ENCODE measurements at regions not wholly inside any gene's neighbourhood (a gene's known extent, or its start where the extent isn't known, plus 50 kb on each side); places are given as distances from the start of the nearest gene placed in this dataset.

DNA sequence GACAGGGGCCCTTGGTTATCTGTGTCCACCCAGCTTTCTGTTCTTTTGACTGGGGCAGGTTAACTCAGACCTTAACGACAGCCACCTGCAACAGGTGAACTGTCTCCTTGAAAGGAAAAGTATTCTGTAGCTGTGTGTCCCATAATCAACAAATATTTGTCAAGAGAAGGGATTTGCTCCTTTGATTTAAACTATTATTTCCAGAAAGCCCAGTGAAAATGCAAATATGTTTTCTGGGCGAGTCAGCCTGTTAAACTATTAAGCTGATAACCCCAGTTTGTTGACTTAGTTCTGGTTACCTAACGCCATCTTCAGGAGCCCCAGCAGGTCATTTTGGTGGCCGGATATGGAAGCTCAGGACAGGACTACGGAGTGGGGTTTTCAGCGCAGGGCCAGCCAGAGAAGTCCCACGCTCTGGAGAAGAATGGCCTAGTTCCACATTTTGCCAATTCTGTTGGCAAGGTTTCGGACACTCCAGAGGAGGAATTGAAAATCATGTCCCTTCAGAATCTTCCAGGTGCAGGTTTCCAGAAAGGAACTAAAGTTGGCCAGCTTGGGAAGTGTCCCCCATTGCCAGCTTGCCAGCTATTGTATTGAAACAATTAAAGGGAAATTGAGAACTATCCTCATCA is 54.5 kb downstream of the ADRA2A start:
- DNase-seq, result no peak

DNA sequence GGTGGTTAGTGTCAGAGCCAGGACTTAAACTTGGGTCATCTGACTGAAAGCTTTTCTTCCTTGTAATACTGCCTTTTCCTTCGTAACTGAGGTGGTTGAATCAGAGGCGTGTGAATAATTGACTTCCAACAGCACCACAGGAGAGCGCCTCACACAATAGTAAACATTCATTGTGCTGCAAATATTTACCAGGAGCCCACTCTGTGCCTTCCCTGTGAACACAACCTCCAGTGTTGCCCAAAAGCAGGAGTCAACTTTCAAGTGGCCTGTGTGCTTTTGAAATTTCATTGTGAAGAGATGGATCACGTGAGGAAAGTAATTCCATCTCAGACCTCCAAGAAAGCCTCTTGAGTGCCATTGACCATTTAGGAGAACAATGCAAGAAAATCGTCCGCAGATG is 60.2 kb downstream of the ADRA2A start:
- DNase-seq, result no peak

DNA sequence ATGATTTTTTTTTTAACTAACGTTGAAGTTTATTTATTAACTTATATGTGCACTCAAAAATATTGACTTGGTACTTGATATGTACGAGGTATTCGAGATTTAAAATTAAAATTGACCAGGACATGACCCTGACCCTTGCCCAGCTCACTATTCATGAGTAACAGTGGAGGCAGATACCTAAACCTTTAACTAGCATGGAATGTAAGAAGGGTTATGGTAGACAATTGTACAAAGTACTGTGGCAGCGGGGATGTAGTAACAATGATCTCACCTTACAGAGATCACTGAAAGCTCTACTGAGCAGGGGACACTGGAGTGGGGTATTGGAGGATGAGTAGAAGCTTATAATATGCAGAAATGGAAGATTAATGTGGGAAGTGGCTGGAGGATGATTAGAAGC is 60.8 kb downstream of the ADRA2A start:
- DNase-seq, result no peak

DNA sequence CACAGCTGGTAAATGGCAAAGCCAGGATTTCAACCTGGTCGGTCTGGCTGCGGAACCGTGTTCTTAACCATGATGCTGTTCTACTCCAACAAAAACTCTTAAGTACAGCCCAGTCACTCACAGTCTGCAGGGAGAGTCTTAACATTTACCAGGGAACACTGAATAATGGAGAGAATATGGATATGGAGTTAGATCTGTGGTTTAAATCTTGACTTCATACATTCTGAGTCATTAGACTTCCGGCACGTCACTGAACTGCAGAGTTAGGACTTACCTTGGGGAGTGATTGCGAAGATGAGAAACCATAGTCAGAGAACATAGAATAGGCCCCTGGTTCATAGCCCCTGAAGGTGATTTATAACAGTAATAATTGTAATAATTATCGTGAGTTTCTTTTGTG is 61.7 kb downstream of the ADRA2A start:
- DNase-seq, result no peak

DNA sequence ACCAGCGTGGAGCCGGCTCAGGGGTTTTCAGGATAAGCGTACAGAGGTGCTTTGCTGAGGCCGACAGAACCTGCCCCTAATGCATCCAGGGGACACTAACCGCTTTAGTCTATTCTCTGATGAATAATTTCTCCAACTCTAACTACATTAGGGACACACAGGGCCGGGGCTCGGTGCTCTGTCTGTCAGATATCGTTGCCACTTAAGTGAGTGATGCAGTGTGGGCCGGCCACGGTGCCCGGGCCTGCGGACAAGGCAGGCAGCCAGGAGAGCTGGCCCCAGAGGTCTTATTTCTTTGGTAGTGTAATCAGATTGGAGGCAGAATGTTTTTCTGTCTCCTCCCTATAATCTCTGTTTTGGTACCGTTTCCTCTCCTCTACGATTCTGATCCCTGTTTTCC is 62.7 kb downstream of the ADRA2A start:
- DNase-seq, result no peak

DNA sequence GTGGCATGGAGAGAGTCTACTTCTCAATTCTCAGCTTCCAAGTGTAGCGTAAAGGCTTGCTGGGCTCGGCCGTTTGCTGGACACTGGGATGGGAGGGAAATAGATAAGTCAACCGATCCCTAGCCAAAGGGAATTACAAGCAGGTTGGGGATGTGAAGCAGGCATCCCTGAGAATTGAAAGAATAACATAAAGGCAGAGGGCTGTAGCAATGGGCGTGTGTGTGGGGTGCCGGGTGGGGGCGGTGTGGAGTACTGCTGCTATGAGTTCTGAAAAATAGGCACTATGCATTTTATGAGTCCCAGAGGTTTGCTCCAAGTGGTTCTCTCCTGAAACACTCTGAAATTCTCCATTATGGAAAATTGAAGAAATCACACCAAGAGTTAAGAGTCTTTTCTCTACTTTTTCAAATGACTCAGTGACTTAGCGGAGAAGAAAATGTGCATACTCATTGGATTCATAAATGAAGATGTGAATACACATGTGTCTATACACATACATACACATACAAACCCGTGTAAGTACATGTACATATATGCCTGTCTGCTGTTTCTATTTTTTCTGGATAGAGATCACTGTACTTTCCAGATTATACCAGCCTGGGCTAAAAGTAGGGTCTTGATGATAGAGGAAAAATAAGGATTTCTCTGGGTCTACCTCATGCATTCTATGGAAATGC is 65.4 kb downstream of the ADRA2A start:
- no peak for DNase-seq

DNA sequence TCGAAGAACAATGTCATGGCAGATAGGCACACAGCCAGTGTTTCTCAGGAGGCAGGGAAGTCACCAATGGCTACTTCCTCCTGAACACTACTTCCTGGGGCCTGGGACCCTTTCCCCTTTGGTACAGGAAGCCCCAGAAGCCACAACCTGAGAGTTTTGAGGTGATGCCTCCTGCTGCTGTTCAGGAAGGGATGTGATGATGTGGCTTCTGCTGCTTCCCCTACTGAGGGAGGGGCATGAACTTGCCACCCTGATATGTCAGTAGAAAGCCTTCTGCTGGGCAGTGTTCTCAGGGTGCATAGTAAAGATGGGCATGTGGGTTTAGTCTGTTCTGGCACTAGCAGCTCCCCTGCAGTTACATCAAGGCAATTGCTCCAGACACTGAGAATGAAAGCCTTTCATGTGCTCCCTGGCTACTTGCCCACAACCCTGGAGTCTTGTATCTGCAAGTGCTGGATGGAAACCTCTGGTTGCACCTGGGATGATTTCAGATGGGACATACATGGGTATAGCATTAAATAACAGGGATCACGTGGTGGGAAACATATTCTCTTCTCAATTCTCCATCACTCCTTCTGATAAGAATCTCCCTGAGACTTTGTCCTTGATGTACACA is 69.3 kb downstream of the ADRA2A start:
- no peak for DNase-seq

DNA sequence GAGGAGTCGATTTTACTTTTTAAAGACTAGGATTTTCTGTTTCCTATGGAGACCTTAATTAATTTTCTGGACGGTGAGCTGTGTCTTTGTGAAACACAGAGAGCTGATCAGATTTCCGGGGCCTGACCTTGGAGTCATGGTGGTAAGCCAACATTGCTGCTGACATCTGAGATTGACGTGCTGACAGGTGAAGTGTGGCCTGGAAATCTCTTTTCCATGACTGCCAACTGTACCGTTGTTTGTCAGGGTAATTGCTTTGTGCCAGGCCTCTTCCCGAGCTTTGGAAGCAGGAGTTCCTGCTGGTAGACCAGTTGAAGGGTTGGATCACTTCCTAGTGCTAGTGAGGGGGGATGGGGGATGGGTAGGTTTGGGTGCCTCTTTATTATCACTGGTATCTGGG is 71.2 kb downstream of the ADRA2A start:
- DNase-seq, result no peak

DNA sequence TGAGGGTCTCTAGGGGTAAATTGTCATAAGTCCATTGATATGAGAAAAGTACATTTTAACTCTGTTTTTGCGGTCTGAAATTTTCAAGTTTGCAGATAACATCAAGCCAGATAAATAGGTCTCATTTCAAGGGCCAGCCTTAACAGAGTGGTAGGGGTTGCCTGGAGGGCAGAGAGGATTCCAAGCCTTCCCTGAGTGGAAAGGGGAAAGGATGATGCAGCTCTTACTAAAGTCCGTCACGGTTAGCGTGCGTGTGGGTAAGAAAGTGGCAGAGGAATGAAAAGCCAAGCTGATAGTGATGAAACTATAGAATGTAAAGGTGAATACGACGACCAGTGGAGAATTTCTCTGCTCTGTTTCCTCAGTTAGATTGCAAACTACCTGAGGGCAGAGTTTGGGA is 71.6 kb downstream of the ADRA2A start:
- no peak for DNase-seq

DNA sequence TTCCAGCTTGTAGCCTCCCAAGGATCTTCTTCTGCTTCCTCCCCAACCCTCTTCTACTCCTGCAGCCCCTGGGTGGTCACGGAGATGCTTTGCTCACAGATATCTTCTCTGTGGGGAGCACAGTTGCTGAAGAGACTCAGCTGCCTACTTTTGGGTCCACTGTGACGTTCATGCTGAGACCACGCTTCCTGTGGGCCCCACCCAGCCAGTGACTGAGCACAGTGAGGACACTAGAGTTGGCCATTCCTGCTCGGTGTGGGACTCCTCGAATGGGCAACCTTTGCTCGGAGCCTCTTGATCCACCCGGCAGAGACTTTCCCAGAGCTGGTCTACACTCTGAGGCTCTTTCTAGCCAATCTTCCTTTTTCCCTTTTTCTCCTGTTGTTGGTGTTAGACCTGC is 73.9 kb downstream of the ADRA2A start:
- no peak for DNase-seq

DNA sequence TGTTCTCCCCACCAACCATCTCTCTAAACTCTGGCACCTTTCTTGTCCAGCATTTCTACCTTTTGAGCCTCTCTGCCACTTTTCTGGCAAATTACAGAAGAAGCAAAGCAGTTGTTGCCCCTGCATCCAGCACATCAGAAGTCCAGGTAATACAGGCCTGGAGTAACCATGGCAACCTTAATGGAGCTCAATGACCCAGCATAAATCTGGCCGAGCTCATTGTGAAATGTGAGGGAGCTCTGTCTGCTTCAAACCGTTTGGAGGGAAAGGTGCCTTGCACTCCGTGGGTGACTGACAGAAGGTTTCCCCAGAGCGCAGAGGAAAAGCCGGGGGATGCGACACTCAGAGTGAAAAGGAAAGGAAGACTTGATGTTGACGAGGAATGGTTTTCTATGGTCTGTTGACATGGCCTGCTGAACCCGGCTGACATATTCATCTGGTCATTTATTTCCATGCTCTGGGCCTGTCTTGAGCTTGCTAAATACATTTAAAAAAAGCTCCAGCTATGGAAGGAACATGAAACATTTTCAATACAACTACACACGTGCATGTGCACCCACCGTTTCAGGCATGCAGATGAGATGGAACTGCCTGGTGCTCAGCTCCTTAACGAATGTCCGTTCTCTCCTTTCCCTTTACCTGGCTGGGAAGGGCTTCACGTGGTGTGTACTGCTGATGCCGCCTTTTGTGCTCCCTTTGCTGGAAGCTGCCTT is 74.9 kb downstream of the ADRA2A start:
- no peak for DNase-seq

DNA sequence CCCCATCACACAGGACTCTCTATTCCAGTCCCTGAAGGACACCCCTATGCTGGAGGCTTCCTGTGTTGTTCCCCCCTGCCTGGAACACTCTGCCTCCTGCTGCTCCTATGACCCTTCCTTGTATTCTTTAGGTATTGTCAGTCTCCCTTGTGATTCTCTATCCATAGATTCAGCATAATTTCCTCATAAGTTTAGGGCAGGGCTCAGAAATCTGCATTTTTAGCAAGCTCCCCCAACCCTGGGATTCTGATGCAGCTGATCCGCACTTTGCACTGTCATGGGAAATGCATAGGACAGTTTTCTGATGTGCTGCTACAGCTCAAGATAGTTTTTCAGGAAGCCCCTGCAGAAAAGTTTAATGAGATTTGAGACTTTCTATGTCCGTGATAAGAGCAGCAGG is 79.9 kb downstream of the ADRA2A start:
- no peak for DNase-seq

DNA sequence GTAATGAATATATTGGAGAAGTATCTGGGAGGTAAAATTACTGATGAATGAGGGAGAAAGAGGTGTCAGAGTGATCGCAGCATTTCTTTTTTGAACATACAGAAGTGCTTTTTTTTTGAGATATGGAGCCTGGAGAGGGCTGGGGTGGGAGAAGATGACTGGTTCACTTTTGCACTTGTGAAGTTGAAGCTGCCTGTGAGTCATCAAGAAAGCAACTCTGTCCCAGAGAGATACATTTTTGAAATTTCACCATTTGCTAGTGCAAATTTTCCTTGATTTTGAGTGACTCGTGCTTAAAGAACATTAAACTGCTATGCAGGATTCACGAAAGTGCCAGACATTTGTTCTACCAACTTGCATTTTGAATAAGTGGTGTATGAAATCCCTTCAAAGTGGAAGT is 81.8 kb downstream of the ADRA2A start:
- DNase-seq, result no peak

DNA sequence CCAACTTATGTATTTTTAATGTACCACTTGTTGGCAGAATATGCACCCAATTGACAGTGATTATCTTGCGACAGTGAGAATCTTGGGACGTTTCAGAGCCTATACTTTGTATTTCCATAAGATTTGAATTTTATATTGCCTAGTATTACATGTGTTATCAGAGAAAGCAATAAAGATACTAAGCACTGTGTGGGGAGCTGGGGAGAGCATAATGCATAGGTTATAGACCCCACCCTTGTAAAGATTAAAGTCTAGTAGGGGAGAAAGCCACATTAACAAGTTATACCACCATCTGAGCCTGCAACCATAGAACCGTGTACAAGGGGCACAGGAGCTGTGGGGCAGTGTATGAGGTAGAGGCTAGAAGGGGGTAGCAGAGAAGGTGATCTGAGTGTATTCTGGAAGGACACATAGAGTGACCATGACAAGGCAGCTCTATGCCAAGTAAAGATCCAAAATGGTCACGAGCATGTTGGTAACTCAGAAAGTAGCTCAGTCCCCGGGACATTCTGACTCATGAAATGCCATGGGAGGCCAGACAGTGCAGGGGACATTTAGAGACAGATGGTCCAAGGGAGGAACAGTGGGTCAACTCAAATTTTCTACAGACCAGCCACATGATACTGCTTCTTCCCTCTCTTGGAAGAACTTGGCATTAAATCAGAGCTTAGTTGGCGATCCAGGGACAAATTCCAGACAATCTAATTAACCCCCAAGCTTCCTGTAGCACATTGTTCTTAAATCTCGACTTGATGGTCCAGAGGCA is 84.5 kb downstream of the ADRA2A start:
- DNase-seq, result no peak

DNA sequence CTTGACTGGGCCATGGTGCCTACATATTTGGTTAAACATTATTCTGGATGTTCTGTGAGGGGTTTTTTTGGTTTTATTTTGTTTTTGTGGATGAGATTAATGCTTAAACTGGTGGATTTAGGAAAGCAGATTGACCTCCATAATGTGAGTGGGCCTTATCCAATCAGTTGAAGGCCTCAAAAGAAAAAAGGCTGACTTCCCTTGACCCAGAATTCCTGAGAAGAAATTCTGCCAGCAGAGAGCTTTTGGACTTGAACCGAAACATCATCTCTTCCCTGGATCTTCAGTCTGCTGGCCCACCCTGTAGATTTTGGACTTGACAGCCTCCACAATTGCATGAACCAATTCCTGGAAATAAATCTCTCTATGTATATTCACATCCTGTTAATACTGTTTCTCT is 94.4 kb downstream of the ADRA2A start:
- no peak for DNase-seq

DNA sequence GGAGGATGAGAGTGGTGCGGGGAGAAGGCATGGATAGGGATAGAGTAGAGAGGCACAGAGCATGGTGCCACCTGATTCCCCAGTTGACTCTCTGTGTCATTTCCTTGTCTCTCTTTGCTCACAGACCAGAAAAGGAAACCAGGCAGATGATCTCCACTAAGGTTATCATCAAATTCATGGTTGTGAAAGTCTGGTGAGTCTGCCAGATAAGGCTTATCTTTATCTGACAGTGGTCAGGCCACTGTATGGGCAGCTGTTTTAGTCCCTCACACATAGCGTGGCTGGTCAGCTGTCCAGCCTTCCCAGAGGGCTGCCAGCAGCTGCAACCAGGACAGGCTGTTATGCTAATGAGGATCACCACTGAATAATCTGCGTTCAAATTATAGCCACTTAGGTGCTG is 99.0 kb downstream of the ADRA2A start:
- no peak for DNase-seq

DNA sequence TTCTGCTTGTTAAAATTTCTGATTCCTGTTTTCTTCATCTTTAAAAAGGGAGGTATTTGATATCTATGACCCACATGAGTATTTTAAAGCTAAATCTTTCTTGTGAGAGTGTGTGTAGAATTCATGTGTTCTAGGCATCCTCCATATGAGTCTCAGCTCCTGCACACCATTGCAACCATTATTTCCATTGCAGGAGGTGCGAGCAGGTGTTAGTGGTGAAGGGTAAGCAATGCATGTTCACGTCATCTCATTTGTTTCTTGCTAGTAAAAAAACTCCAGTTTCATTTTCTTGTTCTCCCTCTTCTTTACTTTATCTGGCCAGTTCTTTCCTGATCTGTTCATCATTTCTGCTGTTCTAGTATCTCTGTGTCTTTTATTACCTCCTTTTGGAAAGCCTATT is 100.5 kb downstream of the ADRA2A start:
- DNase-seq, result no peak

DNA sequence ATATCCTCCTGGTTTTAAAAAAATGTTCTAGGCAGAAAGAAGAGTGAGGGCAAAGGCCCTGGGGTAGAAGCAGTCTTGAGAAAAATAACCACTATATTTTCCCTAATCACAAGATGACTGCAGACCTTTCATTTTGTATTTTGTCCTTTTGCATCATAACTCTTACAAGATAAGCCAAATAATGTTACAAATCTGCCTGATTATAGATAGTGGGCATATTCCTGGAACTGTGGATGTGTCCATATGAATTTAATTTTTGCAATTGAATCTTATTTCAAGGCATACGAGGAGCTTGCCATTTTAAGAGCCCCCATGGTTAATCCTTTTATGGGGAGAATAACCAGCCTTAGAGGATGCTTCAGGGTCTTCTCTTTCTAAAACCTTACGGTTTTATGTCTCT is 102.7 kb downstream of the ADRA2A start:
- DNase-seq, result no peak

DNA sequence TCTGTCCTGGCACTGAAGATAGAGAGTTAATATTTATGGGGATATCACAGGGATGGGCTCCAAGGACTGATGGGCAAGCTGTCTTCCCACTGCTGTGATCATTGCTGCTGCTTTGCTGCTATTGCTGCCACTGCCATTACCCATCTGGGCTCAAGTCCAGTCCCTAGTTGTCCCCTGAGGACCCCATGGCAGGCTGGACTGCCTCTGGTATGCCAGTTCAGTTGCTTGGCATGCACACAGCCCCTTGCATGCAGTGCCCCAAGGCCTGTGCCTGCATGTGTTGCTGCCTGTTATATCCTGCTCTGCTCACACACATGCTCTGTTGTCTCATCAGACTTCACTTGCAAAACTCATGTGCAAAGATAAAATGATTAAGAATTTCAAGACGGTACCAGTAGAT is 109.5 kb downstream of the ADRA2A start:
- DNase-seq, result no peak

DNA sequence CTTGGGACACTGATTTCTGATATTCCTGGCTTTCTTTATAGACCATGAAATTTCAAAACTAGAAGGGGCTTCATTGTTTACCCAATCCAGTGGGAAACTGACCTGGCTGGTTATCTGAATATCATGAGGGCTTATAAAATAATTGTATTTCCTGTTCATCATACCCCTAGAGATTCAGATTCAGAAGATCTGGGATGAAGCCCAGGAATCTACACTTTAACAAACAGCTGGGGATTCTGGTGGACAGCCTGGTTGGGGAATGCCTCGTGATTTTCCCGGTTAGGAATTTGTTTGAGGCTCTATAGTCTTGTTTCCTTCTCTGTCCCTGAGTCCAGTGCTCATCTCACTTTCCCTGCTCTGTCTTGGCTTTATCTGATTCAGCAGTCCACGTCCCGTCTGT is 110.3 kb downstream of the ADRA2A start:
- DNase-seq, result no peak

DNA sequence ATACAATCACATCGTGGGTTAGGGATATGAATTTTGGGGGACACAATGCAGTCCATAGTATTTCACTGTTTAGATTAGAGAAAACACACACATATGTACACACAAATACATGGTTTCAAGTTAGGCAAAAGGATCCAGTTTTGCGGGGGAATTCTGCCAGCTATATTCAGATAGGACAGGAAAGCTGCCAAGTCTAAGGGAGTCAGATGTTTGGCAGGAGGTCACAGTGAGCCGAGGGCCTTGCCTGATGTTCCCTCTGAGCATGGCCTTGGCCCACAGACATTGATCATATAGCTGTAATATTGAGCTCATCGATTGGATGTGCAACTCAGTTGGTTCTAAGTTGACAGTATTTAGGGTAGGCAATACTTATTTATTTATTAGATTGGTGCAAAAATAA is 122.8 kb downstream of the ADRA2A start:
- DNase-seq, result no peak

DNA sequence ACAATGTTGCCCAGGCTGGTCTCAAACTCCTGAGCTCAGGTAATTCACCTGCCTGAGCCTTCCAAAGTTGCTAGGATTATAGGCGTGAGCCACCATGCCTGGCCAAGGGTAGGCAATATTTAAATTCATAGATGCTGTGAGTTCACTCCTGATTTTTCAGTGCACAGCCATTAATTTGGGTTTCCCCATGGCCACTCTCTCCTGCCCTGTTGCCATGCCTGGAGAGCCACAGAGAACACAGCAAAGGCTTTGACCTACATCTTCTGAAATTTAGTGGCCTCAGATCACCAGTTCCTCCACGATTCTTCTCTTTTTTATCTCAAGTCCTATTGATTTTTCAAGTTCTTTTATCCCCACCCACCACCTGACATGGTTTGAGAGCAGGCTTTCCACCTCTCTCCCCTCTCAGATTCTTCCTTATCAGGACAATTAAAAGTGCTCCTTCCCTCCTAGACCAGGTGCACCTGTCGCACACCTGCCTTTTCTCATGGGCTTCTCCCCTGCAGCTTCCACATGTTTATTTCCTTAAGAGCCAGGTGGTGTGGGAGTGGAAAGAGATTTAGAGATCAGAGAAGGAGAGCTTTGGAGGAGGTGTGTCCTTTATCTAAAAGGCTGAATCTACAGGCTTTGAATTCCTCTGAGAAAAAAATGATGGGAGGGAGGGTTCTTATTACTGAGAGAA is 123.8 kb downstream of the ADRA2A start:
- DNase-seq, result no peak

DNA sequence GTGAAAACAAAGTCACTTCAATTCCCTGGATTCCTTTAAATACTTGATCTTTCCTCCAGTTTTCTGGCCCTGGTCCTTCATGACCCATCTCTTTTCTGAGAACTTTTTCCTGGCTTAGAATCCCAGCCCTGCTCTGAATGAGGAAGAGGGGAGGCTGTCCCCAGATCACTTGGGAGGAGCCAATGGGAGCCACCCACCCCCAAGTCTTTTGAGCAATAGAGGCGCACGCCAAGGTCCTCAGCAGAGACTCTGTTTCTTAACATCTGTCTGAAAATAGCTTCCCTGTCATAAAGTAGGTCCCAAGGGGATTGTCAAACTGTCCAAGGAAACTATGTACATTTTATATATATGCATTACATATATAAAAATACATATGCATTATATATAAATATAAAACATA is 126.8 kb downstream of the ADRA2A start:
- DNase-seq, result no peak
